Caki2 (cell line): ENCODE measurements at regions not wholly inside any gene's neighbourhood (a gene's known extent, or its start where the extent isn't known, plus 50 kb on each side); places are given as distances from the start of the nearest gene placed in this dataset.
"Not testable (repeated sequence)": the region's sequence is repeated elsewhere in the genome, so short reads cannot be mapped to it uniquely, and the experiment has no call there.

Experiments used
- DNase-seq: peaks from one replicate; pipeline ENCODE4 v3.0.0-alpha.2; 2015; ENCODE audit warnings: low read depth
- in situ Hi-C: cut with HindIII; loops from 2 replicates; pipeline ENCODE4 v1.10.0; 2016; ENCODE audit warnings: low sequenced_read_pairs, low pct_unique_long_range_greater_than_20kb, mixed read lengths

DNA sequence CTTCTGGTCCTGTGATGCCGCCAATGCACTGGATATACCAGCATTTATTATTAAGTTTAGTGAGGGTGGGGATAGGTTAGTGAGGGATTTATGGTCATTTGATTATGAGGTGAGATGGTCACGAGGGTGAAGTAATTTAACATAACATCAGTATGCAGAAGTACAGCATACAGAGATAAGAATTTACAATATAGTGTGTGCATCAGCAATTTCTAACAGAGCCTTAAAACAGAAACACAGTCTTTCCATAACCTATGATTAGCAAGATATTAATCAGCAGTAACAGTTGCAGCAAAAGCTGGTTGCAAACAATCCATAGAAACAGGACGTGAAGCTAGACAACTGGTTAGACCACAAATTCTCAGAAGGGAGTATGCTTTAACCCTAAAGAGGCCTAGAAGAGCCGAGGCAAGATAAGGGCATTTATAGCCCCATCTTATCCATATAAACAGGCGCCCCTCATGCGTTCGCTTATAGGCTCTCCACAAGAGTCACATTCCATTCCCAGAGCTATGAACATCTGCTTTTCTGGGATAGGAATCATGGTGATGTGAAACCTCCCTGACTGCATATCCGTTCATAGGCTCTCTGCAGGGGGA, 139.8 kb downstream of the OR13A1 start:
- in situ Hi-C loops, DNase-seq: not testable (repeated sequence)

DNA sequence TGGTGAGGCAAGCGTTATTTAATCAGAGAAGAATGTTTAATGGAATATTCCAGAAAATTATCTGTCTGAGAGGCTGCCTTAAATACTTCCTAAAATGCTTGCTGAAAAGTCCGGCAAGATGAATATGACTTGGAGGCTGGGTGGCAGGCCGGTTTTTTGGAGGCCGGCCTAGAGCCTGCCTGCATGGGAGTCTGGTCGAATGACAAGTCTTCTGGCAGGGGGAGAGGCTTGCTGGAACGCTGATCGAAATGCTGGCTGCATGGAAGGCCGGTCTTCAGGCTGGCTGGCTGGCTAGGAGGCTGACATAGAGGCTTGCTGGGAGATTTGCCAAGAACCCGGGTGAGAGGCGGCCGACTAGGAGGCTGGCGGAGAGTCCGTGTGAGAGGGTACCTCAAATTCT, 135.7 kb downstream of the OR13A1 start:
- DNase-seq = no peak
- in situ Hi-C loops = no loop called here

DNA sequence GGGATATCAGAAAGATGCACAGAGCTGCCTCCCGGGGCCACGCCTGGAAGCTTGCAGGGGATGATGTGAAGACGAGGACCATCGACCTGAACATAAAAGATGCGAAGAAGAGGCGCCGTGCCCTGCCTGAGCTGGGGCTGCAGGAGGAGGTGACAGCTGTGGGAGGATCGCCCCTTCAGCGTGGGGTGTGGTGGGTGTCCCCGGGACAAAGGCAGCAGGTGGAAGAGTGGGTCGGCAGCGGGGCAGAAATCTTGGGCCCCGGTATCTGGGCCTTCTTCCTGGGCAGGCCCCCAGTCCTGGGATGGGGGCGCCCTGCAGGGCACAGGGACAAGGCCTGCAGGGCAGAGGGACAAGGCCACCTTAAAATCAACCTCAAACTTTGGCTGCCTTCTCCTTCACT, 134.9 kb downstream of the OR13A1 start:
- DNase-seq = no peak
- in situ Hi-C loops = no loop called here

DNA sequence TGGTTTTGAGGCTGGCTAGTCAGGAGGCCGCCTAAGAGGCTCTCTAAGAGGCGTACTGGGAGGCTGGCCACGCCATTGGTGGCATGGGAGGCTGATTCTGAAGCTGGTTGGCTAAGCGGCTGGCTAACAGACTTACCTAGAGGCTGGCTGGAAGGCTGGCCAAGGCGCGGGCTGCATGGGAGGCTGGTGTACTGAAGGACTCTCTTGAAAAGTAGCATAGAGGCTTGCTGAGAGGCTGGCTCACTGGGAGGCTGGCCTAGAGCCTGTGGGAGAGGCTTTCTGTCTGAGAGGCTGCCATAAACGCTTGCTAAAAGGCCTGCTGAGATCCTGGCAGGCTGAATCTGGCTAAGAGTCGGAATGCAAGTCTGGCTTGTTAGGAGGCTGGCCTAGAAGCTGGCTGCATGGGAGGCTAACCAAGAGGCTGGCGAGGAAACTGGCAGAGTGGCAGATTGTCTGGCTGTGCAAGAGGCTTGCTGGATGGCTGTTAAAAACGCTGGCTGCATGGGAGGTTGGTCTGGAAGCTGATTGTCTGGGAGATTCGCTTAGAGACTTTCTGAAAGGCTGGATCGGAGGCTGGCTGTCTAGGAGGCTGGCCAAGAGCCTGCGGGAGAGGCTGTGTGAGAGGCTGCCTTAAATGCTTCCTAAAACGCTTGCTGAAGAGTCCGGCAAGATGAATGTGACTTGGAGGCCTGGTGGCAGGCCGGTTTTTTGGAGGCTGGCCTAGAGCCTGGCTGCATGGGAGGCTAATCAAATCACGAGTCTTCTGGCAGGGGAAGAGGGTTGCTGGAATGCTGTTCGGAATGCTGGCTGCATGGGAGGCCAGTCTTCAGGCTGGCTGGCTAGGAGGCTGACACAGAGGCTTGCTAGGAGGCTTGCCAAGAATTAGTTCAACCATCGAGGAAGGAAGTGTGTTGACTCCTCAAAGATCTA, 134.2 kb downstream of the OR13A1 start:
- no peak for DNase-seq

DNA sequence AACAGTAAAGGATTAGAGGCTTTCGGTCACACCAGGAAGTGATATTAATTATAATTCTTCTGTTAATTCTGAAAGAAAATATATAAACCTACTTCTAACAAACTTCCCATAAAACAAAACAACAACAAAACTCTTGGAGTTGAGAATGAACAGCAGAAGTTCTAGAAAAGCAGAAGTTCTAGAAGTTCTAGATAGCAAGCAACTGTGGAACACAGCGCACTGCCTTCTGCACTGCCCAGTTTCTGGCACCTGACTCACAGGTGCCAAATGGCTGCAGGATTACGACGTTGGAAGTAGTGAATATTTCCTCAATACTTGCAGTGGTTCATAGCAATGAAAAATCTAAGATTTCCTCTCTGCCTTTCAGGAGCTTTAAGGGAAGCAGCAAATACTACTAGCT, 132.2 kb downstream of the OR13A1 start:
- DNase-seq = no peak
- in situ Hi-C loops = no loop called here

More for the DNA sequence above, 134.2 kb downstream of the OR13A1 start:
- in situ Hi-C loops = no loop called here

DNA sequence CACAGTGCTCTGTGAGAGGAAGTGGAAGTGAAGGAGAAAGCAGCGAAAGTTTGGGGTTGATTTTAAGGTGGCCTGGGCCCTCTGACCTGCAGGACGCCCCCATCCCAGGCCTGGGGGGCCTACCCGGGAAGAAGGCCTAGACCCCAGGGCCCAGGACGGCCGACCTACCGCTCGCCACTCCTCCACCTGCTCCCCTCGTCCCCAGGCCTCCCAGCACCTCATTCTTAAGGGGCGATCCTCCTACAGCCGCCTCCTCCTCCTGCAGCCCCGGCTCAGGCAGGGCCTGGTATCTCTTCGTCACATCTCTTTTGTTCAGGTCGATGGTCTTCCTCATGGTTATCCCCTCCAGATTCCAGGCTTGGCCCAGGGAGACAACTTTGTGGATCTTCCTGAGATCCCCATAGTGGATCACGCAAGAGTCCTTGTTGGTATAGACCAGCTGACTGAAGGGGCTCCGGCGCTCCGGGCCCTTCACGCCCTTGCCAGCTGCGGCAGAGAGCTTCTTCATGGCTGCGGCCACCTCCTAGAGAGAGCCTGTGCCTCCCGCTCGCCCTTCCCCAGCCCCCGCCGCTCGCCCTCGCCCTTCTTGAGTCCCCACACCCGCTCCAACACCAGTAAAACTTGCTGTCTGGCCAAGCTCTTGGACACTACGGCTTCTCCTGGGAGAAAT, 117.5 kb downstream of the OR13A1 start:
- no peak for DNase-seq
- in situ Hi-C loops = no loop called here

DNA sequence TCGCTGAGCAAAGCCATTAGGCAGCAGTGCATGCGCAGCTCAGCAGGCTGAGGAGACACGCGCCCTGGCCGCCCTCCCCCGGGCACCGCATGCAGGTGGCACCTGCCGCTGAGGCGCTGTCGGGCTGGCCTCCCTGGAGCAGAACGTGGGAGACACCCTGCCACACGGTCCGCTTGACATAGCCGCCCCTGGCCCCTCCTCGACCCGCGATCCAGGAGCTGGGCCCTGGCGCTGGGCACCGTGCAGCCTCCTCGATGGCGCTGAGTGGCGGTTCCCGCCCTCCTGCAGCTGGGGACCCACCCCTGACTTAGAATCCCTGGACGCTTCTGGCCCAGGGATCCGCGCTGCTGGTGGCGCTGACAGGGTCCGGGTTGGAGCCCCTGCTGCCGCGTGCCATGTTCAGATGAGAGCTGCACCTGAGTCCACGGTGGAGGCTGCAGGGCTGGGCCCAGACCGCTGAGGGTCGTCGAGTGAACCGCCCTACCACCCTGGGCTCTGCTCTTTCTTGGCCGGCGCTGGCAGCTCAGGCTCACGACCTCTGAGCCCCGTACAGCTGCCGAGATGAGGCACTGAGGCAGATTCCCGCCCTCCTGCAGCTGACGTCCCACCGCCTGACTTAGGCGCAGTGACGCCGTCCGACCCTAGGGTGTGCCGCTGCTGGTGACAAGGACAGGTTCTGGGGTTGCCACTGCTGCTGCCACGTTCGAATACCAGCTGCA, 116.8 kb downstream of the OR13A1 start:
- in situ Hi-C loops = no loop called here
- DNase-seq = no peak

DNA sequence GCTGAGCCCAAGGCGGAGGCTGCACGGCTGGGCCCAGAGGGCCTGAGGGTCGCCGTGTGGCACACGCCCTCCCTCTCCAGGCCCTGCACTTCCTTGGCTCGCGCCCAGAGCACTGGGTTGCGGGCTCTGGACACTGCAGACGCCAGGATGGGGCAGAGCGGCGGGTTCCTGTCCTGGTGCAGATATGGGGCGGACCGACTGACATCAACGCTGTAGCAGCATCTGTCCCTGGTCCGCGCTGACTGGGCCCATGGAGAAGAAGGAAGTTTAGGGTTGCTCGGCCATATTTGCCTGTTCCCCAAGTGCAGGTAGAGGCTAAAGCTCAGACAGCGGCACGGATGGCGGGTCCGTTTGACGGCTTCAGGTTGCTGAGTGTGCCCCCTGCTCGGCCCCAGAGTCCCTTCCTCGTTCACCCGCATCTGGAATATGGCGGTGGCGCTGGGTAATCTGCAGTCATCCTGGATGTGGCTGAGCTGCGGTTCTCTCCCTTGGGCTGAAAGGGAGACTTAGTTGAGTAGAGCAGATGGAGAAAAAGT, 116.1 kb downstream of the OR13A1 start:
- in situ Hi-C loops = no loop called here
- DNase-seq = no peak

DNA sequence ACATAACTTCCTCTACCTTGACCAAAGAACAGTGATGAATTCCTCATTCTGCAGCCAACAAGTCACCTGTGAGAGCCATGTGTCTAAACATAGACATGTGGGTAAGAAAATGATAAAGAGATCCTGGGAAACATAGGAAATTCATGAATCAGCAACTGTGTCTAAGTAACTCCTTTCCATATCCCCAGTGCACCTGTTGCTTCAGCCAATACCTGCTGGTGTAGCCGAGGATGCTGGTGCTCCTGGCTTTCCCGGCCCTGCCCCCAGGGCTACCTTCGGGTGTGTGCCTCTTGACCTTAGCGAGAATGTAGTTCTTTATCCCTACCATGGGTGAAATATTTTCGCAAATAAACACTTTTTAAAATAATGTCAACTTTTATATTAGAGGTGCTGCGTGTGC, 114.1 kb downstream of the OR13A1 start:
- in situ Hi-C loops = no loop called here

DNA sequence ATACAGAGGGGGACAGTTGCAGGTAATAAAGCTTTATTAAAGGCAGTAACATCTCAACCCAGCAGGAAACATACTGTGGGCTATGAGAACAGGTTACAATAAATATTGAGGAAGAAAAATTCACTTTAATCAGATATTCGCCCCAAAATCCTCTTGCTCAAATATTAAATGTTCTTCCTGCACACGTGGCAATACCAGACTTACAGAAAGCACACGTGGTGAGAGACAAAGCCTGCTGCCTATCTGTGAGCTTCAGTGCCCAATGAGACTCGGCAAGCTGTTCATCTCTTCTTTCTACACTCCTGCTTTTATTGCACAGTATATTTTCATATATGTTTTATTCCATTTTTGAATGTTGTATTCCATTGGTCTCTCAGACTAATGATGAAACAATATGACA, 113.2 kb downstream of the OR13A1 start:
- no peak for DNase-seq
- in situ Hi-C loops = no loop called here

More for the DNA sequence above, 114.1 kb downstream of the OR13A1 start:
- DNase-seq = no peak

DNA sequence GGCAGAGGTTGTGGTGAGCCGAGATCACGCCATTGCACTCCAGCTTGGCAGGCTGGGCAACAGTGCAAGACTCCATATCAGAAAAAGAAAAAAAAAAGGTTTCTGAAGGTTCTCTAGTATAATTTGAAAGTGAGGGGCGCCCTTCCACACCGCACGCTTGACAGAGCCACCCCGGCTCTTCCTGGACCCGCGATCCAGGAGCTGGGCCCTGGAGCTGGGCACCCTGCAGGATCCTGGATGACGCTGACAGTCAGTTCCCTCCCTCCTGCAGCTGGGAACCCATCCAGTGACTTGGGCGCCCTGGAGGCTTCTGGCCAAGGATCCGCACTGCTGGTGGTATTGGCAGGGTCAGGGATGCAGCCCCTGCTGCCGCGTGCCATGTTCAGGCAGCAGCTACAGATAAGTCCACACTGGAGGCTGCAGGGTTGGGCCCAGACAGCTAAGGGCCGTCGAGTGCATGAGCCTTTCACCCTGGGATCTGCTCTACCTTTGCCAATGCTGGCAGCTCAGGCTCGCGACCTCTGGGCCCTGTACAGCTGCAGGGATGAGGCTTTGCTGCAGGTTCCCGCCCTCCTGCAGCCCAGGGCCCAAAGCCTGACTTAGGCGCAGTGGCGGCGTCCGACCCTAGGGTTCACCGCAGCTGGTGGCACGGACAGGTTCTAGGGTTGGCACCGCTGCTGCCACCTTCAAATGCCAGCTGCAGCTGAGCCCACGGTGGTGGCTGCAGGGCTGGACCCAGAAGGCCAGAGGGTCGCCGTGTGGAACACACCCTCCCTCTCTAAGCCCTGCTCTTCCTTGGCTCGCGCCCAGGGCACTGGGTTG, 110.2 kb downstream of the OR13A1 start:
- in situ Hi-C loops = no loop called here
- DNase-seq = no peak

DNA sequence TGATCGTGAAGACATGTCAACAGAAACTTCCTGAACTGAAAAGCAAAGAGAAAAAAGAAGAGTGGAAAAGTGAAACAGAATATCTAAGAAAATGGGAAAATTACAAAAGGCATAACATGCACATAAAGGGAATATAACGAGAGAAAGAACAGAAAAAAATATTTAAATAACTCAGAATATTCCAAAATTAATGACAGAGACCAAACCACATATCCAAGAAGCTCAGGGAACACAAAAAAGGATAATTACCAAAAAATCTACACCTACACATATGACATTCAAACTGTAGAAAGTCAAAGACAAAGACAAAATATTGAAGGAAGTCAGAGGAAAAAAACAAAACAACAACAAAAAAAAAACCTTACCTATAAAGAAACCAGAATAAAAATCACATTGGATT, 105.5 kb downstream of the OR13A1 start:
- in situ Hi-C loops = no loop called here
- no peak for DNase-seq

DNA sequence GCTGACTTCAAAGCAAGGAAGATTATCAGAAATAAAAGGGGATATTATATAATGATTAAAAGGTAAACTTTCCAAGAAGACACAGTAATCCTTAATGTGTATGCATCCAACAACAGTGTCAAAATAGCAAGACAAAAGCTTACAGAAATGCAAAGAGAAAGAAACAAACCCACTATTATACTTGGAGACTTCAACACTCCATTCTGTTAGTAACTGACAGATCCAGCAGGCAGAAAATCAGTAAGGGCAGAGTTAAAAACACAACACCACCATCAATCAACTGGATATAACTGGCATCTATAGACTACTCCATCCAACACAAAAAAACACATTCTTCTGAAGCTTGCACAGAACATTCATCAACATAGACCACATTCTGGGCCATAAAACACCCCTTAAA, 103.8 kb downstream of the OR13A1 start:
- in situ Hi-C loops = no loop called here
- no peak for DNase-seq

DNA sequence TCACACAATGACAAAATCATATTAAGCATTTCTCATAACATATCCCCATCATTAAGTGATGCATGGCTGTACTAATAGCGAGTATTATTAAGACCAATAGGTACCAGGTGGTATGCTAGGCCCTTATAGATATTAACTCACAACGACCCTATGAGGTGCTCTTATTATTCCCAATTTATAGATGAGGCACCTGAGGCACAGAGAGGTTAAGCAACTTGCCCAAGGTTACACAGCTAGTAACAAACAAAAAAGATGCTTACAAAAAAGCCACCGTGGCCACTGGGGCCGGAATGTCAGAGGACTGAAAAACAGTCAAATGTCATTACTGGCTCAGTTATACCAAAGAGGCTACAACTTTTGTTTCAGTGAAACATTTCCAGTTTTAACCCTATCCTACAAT, 96.0 kb downstream of the OR13A1 start:
- in situ Hi-C loops = no loop called here
- no peak for DNase-seq

DNA sequence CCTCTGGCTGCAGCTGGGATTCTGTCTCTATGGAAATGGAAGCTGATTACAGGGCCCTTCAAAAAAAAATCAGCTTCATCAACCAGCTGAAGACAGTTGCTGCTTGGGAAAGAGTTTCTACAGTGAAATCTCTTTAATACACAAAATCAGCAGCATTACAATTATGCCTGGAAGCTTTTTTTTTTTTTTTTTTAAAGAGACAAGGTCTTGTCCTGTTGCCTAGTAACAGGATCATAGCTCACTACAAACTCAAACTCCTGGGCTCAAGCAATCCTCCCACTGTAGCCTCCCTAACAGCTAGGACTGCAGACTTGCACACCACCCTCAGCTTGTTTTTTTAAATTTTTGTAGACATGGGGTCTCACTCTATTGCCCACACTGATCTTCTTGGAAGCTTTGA, 94.5 kb downstream of the OR13A1 start:
- in situ Hi-C loops = no loop called here

DNA sequence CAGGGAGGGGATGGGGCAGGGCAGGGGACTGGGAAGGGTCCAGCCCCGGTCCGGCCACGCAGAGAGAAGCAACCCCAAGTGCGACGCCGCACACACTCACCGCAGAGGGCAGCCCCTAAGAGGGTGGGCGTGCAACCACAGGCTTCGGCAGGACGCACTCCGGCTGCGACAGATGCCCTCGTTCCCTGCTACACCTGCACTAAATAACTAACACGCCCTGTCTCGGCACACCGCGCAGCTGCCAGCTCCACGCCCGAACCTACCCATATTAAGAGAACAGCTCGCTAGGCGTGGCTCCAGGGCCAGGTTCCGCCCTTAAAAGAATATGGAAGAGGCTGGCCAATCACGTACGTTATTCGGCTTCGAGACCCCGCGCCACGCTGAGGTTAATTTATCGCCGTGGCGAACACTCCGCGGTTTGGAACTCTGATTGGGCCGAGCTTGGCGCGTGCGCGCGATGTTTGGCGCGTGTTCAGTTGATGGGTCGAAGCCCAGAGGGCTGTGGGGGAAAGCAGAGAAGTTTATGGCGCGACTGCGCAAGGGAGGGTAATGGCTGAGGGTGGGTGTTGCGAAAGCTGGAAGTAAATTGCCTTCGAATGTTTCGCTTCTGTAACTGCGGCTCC, 91.1 kb downstream of the OR13A1 start:
- DNase-seq = no peak
- in situ Hi-C loops = no loop called here

More for the DNA sequence above, 94.5 kb downstream of the OR13A1 start:
- no peak for DNase-seq

DNA sequence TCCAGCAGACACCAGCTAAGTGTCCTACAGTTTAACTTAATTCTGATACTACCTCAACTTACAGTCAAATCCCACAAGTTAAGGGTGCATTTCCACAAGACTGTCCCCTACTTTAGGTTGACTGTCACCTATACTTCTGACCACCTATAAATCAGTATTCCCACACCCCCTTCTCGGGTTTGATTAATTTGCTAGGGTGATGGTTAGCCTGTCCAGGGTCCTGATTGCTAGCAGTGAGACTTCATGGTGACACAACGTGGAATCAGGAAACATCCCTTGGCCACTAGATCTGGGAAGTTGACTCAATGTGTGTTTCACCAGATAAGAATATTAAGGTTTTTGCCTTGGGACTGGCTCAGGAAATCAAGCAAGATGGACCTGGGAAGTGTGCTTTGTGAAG, 88.4 kb downstream of the OR13A1 start:
- in situ Hi-C loops = no loop called here
- DNase-seq = no peak
